ENCODE measurements at regions not wholly inside any gene's neighbourhood (a gene's known extent, or its start where the extent isn't known, plus 50 kb on each side); places are given as distances from the start of the nearest gene placed in this dataset.

DNA sequence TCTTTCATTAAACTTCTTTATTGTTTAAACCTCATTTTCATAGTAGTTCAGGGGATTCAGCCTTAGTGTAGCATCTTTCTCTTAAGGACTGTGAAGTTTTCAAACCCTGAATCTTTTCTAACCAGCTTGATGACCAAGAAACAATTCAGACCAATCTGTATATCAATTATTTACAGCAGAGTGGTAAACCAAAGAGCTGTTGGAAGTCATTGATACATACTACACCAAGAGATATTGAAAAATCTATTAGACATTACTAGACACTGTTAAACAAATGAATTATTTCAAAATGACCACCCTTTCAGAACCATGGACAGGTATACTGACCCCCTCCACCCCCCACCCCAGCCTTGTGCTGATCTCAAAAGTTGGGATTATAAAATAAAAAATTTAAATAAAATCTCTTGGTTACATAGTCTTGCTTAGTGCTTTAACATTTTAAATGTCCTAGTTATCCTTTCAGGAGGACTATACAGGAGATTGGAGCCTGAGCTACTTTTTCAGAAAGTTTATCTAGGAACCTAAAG lies 143.9 kb upstream of the LSM8 start:
- H3K4me1 ChIP-seq (ENCODE audit: control insufficient read depth, low read length): peaks cover 5% of the 10 kb centered on the region; the same call in 1 of the 2 replicates
- no peak for TF ChIP-seq EZH2phosphoT487 (IDR thresholded peaks at IDR 0.05; ENCODE audit: borderline replicate concordance, low read length)
- TF ChIP-seq CTCF (IDR thresholded peaks at IDR 0.05; ENCODE audit: low read depth, low read length, poor library complexity, severe bottlenecking): no peak
- no peaks in the 10 kb centered on the region for H3F3A ChIP-seq (ENCODE audit: control insufficient read depth, insufficient read depth)
- H3K27ac ChIP-seq (ENCODE audit: low read depth, low read length): no peak overlapping the region
- H3K36me3 ChIP-seq (ENCODE audit: control insufficient read depth, low read length): no peaks in the 10 kb centered on the region
- H3K9me2 ChIP-seq (replicated peaks; ENCODE audit: control insufficient read depth, low read length): no peaks in the 10 kb centered on the region
- no peak overlapping the region for H3K4me2 ChIP-seq (ENCODE audit: low read length)
- H3K79me2 ChIP-seq (ENCODE audit: control insufficient read depth, low read length): no peaks in the 10 kb centered on the region
- H4K20me1 ChIP-seq (ENCODE audit: control insufficient read depth, insufficient read depth, low read depth, low read length): no peaks in the 10 kb centered on the region
- no peak overlapping the region for H3K4me3 ChIP-seq (ENCODE audit: low read length)
- H3K27me3 ChIP-seq (ENCODE audit: control insufficient read depth, low read length): no peaks in the 10 kb centered on the region
- no peaks in the 10 kb centered on the region for H3K9me3 ChIP-seq (ENCODE audit: control insufficient read depth, insufficient read depth, low read length)

DNA sequence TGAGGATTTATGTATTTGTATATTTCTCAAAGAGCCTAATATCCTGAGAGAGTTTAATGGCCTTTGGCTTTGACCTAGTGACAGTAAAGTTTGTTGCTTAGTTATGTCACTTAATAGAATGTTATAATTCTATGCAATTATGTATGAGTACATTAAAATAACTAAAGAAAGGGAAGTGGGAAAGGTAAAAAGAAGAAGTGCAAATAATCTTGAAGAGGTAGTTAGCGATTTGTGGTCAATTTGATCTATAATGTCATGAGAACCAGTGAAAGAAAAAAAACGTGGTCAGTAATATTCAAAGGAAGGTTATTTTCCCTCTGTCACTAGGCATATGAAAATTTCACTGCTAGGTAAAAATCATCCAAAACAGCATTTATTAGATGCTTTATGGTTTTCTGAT lies 143.4 kb upstream of the LSM8 start:
- H3F3A ChIP-seq (ENCODE audit: control insufficient read depth, insufficient read depth): no peaks in the 10 kb centered on the region
- TF ChIP-seq EZH2phosphoT487 (IDR thresholded peaks at IDR 0.05; ENCODE audit: borderline replicate concordance, low read length) (no peak), CTCF (IDR thresholded peaks at IDR 0.05; ENCODE audit: low read depth, low read length, poor library complexity, severe bottlenecking) (no peak)

GRCh38 chr7:118041251-118041878 lies 142.6 kb upstream of the LSM8 start:
- Histone ChIP-seq H3K27me3 (ENCODE audit: control insufficient read depth, low read length) (no peaks in the 10 kb centered on the region), H3K9me3 (ENCODE audit: control insufficient read depth, insufficient read depth, low read length) (no peaks in the 10 kb centered on the region), H3K4me1 (ENCODE audit: control insufficient read depth, low read length) (peaks cover 5% of the 10 kb centered on the region; the same call in 1 of the 2 replicates), H3K79me2 (ENCODE audit: control insufficient read depth, low read length) (no peaks in the 10 kb centered on the region), H3K4me3 (ENCODE audit: low read length) (no peak overlapping the region), H3F3A (ENCODE audit: control insufficient read depth, insufficient read depth) (no peaks in the 10 kb centered on the region), H3K9me2 (replicated peaks; ENCODE audit: control insufficient read depth, low read length) (no peaks in the 10 kb centered on the region), H3K4me2 (ENCODE audit: low read length) (no peak overlapping the region), H3K27ac (ENCODE audit: low read depth, low read length) (no peak overlapping the region), H3K36me3 (ENCODE audit: control insufficient read depth, low read length) (no peaks in the 10 kb centered on the region), H4K20me1 (ENCODE audit: control insufficient read depth, insufficient read depth, low read depth, low read length) (no peaks in the 10 kb centered on the region)
- TF ChIP-seq CTCF (IDR thresholded peaks at IDR 0.05; ENCODE audit: low read depth, low read length, poor library complexity, severe bottlenecking) (no peak), EZH2phosphoT487 (IDR thresholded peaks at IDR 0.05; ENCODE audit: borderline replicate concordance, low read length) (no peak)

More for the DNA sequence above, 143.4 kb upstream of the LSM8 start:
- Histone ChIP-seq H3K27me3 (ENCODE audit: control insufficient read depth, low read length) (no peaks in the 10 kb centered on the region), H4K20me1 (ENCODE audit: control insufficient read depth, insufficient read depth, low read depth, low read length) (no peaks in the 10 kb centered on the region), H3K79me2 (ENCODE audit: control insufficient read depth, low read length) (no peaks in the 10 kb centered on the region), H3K4me2 (ENCODE audit: low read length) (no peak overlapping the region), H3K9me2 (replicated peaks; ENCODE audit: control insufficient read depth, low read length) (no peaks in the 10 kb centered on the region), H3K4me1 (ENCODE audit: control insufficient read depth, low read length) (peaks cover 5% of the 10 kb centered on the region; the same call in 1 of the 2 replicates), H3K27ac (ENCODE audit: low read depth, low read length) (no peak overlapping the region), H3K4me3 (ENCODE audit: low read length) (no peak overlapping the region), H3K36me3 (ENCODE audit: control insufficient read depth, low read length) (no peaks in the 10 kb centered on the region), H3K9me3 (ENCODE audit: control insufficient read depth, insufficient read depth, low read length) (no peaks in the 10 kb centered on the region)
